NCI-H446 treated with DMSO at 0.1 percent for 48 hours (cell line): ENCODE measurements at regions not wholly inside any gene's neighbourhood (a gene's known extent, or its start where the extent isn't known, plus 50 kb on each side); places are given as distances from the start of the nearest gene placed in this dataset.

Source experiments
- DNase-seq: peaks from one replicate; lab custom pipeline; 2025; lab: John Stamatoyannopoulos, UW

DNA sequence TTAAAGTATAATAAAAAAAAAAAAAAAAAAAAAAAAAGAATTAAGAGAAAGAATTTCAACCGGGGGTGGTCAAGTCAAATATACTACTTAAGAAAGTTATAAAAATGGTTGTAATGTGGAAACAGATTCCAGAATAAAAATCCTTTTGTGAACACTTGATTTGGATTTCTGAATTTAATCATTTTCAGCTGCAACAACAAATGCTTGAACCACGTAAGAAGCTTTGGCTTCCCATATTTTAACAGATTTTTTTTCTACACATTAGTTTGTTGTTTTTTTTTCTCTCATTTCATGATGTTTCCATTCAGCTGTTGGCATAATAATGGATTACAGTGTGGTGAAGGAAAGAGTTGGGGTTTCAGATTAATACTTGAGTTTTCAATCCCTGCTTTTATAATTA, 137.3 kb upstream of the AGR3 start:
- DNase-seq, result no peak

DNA sequence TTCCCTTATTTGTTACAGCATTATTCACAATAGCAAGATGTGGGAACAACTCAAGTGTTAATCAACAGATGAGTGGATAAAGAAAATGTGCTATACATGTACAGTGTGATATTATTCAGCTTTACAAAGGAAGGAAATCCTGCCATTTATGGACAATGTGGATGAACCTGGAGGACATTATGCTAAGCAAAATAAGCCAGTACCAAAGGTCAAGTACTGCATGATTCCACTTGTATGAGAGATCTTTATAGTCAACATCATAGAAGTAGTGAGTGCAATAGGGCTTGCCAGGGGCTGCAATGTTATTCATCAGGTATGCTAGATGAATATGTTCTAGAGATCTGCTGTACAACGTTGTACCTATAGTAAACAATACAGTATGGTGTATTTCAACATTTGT, 138.5 kb upstream of the AGR3 start:
- DNase-seq, result no peak

DNA sequence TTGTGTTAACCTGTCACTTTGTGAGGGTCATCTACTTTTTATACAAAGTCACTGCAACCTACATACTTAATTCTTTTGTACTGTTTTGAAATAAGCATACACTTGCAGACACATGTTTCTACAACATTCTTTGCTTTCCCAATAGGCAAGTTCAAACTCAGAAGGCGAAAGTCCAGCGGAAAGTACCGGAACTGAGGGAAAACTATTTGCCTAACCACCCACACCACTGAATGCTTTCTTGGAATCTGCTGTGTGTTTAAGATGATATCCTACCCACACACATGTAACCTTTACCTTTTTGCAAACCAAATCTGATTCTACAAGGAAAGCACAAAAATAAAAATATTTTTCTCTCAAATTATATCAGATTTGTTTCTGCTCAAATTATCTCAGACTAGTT, 139.4 kb upstream of the AGR3 start:
- DNase-seq, result no peak

GRCh38 chr7:17022920-17023319, 141.1 kb upstream of the AGR3 start:
- DNase-seq, result no peak

DNA sequence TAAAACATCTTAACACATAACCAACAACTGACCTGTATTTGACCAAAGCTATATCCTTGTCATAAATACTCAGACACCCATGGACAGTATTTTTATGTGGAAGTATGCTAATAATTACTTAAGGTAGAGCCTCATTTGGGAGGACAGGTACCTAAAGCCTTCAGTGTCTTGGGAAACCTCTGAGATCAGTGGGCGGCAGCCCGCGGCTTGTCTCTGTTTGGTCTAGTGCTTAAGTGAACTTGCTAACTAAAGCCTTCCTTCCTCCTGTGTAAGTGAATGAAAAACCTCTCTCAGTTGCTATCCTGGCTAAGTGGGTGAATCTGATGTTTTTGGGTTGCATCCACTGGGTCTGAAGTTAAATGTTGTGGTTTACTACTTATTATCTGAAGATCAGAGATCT, 144.5 kb upstream of the AGR3 start:
- no peak for DNase-seq

DNA sequence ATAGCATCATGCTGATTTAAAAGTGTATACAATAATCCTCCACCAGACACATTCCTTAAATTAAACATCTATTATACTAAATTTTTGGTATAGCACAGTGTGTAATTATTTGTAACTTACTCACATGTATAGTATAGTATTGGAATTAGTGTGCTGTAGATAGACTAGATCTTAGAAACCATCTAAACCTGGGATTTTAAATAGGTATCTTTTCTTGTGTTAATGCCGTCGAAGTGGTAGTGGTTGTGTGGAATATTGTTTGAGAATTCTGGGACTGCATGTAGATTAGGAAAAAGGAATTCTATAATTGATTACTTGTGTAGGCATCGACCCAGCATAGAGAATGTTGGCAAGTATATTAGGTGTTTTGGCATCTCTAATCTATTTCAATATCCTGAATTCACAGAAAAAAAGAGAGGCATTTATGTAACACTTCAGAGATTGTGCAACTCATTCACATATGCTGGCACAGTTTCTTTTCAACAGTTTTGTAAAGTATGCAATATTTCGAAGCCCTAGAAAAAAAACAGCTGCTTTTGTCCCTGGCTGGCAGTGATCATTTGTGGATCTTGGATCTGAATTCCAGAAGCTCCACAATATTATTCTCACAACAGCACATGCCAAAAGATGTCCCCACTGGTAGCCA, 145.5 kb upstream of the AGR3 start:
- DNase-seq, result no peak

DNA sequence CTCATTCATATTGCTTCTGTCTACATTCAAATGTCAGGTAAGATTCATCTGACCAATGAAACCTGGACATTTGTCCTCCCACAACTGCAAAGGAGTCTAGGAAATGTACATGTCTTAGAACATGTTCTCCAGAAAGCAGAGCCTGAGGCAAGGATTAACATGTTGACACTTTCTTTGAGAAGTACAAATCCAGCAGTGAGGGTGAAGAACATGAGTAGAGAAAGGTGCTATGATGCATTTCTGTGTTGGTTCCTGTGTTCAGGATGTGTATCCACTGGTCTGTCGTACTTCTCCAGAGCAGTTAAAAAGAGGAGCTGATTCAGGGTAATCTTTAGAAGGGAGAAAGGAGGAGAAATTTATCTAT, 146.0 kb upstream of the AGR3 start:
- no peak for DNase-seq

DNA sequence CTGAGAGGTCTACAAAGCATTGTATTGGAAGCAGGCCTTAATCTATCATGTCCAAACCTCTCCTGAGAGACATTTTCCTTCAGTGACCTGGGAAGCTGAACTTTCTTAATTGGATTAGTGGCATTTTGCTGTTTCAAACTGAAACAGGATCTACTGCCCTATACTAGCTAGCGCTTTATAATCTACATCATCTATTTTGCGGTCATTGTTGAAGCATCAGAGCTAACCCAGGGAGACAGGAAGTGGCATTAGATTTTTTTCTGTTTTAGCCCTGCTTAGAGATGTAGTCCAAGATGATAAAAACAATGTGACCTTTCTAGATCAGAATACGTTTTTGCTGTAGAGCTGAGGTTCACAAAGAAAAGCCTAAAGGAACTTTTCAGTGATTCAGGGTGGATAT, 147.4 kb upstream of the AGR3 start:
- no peak for DNase-seq

DNA sequence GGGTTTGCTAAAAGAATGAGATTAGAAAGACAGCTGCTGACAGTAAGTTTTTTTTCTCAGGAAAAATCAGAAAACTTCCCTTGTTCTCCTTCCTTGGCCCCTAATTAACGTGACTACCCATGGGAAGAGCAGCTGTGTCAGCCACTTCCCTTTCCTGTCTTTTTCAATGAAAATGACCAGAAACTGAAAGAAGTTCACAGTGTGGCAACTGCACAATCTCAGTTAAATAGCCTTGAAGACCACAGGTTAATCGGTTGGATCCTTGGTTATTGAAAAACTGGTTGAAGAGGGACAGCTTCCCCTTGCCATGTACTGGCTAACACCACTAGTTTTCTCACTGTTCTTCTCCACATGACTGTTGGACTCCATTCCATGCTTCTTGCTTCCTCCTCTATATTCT, 148.8 kb upstream of the AGR3 start:
- DNase-seq, result no peak

DNA sequence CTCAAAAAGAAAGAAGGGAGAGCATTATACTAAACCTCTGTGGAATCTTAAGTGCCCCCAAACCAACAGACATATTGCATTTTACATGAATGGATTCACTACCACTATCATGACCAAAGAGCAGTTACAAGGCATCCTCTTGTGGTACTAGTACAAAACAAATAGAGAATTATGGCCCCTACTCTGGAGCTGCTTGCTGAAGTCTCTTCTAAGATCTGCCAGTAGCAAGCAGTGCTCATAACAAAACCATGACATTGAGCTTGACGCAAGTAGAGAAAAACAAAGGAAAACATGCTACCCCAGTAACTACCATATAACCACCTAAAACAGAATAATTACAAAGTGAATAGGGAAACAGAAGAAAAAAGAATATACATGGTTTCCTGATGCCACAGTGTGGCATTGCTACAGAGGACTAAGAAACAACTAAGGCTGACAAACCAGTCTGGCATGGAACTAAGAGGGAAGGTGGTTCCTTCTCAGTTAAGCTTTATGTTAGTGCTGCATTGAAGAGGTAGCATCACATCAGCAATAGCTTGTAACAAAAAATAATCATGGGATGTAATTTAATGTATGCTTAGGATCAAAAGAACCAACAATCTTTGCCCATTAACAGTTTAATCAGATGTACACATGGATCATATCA, 150.2 kb upstream of the AGR3 start:
- no peak for DNase-seq

DNA sequence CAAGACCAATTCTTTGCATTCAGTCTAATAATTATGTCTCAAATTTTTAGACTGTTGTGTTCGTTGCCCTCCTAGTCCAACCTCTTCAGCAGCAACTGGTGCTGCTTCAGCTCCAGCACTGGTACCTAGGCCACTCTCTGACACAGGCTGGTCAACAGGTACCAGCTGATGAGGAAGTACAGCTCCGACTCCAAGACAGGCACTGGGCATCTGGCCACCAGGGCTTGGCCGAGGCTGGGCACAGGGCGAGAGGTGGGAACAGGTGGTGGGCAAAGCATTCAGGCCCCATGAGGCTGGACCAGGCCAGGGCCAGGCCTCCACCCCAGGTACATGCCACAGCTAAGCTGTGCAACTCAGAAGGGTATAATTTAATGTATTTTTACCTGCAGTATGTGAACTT, 151.5 kb upstream of the AGR3 start:
- DNase-seq, result no peak

DNA sequence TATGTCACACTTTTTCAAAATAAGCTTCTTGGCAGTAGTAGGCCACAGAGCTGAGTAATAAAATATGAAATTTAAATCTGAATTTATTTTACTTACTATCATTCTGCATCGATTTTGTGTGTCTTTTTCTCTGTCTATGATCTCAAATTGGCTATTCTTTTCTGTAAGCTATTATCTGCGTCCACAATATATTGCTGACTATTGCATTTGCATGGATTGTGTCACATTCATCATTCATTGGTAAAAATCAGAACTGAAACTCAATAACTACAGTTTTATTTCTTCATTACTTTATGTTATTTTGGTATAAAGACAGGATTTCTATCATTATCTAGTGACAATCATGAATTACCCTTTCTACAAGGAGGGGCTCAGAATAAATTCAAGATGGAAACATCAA, 154.8 kb upstream of the AGR3 start:
- no peak for DNase-seq

GRCh38 chr7:17037356-17037755, 155.6 kb upstream of the AGR3 start:
- DNase-seq, result no peak

DNA sequence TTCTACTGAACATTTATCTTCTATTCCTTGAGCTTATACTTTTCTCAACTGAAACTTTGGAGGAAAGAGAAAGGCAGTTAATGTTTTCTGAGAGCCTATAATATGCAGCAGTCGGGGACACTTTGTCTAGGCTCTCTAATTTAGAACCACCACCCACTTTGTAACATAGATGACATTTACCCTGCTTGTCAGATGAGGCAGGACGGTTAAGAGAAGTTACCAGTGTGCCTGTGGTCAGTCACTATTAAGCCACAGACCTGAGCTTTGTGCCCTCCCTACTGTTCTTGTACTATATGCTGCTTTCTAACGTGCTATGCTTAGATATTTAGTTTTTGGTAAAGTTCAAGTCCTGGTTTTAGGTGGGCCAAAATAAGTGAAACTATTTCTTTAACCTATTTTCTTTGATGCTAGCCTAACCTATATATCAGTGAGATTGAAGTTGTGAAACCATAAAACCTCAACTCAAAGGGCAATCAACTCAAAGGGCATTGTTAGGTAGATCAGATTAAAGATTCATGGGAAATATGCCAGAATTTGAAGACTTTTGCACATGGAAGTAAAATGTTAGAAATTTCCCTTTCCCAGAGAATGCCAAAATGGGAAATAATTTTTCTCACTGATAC, 156.5 kb upstream of the AGR3 start:
- no peak for DNase-seq

DNA sequence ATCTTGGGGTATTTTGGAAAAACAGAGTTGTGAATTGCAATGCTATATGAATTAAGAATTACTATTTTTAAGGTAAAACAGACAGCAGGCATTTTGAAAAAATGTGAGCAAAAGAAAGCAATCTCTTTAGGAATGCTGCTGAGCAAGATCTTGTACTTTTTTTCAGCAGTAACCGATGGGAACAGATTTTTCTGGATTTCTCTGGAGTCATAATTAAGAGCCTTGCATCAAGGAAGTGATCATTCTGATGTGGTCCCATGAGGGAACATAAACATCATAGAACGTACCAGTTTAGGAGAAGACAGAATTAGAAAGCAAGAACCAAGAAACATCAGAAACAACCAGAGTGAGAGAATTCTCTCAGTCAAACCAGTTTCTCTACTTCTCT, 157.0 kb upstream of the AGR3 start:
- DNase-seq, result no peak

DNA sequence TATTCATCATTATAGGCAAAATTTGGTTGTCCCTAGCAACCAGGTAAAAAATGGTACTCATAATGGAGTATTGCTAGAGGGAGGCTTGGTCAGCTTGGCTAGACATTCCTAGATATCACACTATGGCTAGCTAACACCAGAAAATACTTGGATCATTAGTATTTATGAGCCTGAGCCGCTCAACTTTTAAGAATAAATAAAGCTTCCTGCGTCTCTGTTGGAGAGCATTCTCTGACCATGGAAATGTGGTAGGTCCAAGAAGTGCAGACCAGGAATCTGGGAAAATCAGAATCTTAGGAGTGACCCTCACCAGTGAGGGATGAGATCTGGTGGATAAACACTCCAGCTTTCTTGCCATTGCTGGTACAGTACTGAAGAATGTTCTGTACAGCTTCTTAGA, 157.6 kb upstream of the AGR3 start:
- DNase-seq, result no peak

DNA sequence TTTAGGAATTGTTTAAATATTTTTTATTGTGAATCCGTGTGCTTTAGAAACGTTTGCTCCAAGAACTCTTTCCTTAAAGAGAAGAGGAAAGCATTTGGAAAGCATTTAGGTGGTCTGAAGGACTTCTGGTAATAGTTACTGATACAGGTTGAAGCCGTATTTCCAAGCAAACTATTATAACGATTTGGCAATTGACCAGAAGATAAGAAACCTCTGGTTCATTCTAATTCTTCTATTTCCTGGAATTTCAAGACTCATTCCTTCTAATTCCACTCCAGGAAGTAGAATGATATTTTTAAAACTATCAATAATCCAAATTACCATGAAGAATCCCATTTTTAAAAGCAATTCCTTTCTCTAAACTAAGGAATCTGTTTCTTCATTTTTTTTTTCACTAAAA, 158.9 kb upstream of the AGR3 start:
- DNase-seq, result no peak

GRCh38 chr7:17041324-17041723, 159.5 kb upstream of the AGR3 start:
- DNase-seq, result peak; percentile 40

- no peak for DNase-seq
Observed at GRCh38 chr7:17042211-17042610, 160.4 kb upstream of the AGR3 start.

GRCh38 chr7:17043012-17043877, 161.5 kb upstream of the AGR3 start:
- DNase-seq, result no peak

GRCh38 chr7:17044396-17044795, 162.6 kb upstream of the AGR3 start:
- no peak for DNase-seq

DNA sequence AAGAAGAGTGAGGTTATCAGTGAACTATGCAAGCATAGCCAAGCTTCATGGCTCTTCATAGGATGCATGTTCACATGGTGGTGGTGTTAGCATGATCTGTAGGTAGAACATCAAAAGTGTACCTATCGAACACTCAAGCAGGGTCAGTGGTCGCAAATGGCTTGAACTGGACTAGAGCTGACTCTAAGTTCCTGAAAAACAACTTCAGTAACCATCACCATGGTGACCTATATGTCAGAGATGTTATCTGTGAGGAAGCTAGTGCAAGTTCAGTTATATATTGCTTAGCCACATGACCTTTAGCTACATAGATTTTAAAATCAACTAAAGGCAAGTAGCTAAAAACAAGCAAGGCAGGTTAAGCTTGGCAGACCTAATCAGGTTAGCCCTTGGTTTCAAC, 163.1 kb upstream of the AGR3 start:
- no peak for DNase-seq

- no peak for DNase-seq
Observed at GRCh38 chr7:17046259-17046658, 164.5 kb upstream of the AGR3 start.
